ENCODE measurements at regions not wholly inside any gene's neighbourhood (a gene's known extent, or its start where the extent isn't known, plus 50 kb on each side); places are given as distances from the start of the nearest gene placed in this dataset.
"Not testable (repeated sequence)": the region's sequence is repeated elsewhere in the genome, so short reads cannot be mapped to it uniquely, and the experiment has no call there.

DNA sequence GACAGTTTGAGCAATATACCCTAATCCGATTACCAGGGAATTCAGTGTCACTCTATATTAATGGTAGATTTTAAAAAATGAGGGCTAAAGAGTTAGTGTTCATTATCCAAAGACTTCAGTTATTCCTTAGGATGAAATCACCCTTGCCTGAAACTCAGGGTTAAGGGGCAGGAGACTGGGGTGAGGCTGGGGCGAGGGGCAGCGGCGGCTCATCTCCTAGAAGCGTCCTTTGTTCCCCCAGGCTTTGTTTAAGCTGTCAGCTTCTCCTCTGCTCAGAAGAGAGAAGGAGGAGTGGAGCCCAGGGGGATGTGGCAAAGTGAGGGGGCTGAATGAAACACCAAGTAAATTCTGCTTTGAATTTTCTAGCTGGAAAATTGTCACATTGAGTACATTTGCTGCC, 117.7 kb upstream of the ELAC2 start:
- DNase-seq (ENCODE audit: low read depth): no peak

DNA sequence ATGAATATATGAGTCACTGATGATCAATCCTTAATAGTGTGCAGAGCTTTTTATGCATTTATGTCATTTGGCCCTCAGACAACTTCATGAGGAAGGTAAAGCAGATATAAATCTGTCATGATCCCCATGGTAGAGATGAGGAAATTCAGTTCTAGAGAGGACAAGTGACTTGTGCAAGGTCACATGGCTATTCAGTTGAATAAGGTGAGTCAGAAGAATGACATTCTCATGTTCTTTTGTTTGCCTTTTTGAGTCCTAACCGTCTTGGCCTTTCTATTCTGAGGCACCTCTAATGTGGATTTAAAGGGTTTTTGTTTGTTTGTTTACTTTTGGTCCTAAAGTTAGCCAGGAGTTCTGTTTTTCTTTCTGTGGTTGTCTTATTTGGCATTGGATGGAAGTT, 116.2 kb upstream of the ELAC2 start:
- DNase-seq (ENCODE audit: low read depth): no peak

- no peak for DNase-seq (ENCODE audit: low read depth)
Observed at GRCh38 chr17:13131225-13131624, 113.4 kb upstream of the ELAC2 start.

DNA sequence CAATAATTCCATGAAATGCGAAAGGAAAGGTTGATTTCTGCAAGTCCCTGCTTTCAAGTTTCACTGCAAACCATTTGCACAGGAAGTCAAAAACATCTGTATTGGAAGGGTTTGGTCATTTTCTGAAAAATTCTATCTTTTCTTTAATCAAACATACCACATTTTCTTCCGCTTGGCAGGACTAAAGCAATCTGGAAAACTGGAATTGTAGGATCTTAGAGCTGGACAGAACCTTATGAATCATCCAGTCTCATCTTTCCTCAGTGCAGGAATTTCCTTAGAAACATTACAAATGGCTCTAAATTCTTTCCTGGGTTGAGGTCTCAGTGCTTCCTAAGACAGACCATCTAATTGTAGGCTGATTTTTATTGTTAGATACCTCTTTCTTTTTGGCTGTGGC, 111.5 kb upstream of the ELAC2 start:
- no peak for DNase-seq (ENCODE audit: low read depth)

DNA sequence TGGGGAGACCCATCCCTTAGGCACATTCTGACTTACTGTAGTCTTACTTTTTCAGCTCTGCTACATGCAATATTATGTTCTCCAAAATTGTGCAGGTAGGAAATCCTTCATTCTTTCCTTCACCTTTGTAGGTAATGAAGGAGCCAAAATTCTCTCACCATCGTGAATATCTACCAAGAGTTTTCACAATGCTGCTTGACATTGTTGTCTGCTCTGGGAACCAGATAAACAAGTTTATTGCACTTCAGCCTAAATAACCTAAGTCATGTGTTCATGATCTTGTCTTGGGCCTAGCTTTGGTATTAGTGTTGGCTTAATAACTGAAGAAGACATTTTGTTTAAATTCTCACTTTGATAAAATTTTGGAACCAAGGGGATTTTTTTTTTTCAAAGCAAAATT, 110.8 kb upstream of the ELAC2 start:
- no peak for DNase-seq (ENCODE audit: low read depth)

- no peak for DNase-seq (ENCODE audit: low read depth)
Observed at GRCh38 chr17:13127921-13128602, 110.2 kb upstream of the ELAC2 start.

GRCh38 chr17:13120864-13121263, 103.0 kb upstream of the ELAC2 start:
- DNase-seq (ENCODE audit: low read depth): no peak

DNA sequence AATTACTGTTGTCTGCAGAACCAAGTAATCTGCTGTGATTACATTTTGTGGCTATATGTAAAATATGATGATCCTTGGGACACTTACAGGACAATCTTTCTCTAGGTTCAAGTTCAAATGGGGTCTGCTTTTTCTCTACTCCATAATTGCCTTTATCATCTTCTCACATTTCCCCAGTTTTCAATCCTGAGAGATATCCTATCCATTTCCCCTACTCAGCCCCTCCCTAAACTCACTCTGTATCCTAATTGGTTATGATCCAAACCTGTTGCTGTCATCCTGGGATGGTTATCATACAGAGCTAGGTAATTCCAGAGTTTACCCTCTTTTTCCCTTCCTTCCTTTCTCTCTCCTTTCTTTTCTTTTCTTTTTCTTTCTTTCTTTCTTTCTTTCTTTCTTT, 100.5 kb upstream of the ELAC2 start:
- DNase-seq (ENCODE audit: low read depth): no peak

GRCh38 chr17:13117616-13118015, 99.8 kb upstream of the ELAC2 start:
- no peak for DNase-seq (ENCODE audit: low read depth)

GRCh38 chr17:13114601-13115031, 96.8 kb upstream of the ELAC2 start:
- DNase-seq (ENCODE audit: low read depth): no peak

- DNase-seq (ENCODE audit: low read depth): no peak
Observed at GRCh38 chr17:13113821-13114525, 96.1 kb upstream of the ELAC2 start.

DNA sequence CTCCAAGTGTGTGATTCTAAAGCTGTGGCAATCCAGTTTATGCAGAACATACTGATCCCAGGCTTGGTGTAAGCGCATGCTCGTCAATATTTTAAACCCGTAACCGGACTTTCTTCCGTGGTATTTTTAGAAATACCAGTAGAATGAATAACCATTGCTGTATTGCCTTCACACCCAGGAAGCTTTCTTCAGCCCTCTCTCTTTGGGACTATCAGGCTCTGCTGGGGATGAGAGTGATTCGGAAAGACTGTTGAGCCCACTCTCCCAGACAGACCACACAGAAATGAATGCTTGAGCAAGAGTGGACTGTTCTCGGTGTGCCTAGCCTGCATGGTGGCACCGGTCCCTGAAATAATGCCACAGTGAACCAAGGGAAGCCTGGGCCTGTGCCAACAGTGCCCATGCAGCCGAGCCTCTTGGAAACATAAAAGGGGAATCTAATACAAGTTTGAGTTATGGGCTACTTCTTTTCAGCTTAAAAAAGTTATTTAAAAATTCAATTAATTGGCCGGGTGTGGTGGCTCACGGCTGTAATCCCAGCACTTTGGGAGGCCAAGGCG, 89.9 kb upstream of the ELAC2 start:
- DNase-seq (ENCODE audit: low read depth): no peak

DNA sequence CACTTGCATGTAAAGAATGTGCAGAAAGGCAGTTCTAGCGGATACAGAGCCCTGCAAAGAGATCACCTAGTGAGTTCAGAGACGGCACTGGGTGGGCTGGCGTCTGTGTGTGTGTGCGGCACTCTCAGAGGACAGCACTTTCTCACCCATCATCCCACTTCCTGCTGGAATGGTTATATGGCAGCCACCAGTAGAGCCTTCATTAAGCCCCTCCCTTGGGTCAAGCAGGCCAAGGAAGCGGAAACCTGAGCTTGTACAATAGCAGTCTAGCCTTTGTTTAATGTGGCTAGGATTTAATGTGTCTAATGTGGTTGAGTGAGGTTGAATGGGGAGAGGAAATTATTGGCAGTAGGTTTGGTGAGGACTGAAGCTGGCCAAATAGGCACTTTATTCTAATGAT, 88.3 kb upstream of the ELAC2 start:
- no peak for DNase-seq (ENCODE audit: low read depth)

GRCh38 chr17:13104576-13104975, 86.7 kb upstream of the ELAC2 start:
- no peak for DNase-seq (ENCODE audit: low read depth)

GRCh38 chr17:13102477-13102876, 84.7 kb upstream of the ELAC2 start:
- DNase-seq (ENCODE audit: low read depth): no peak

GRCh38 chr17:13099926-13100325, 82.1 kb upstream of the ELAC2 start:
- no peak for DNase-seq (ENCODE audit: low read depth)

- DNase-seq (ENCODE audit: low read depth): no peak
Observed at GRCh38 chr17:13099089-13099735, 81.4 kb upstream of the ELAC2 start.

DNA sequence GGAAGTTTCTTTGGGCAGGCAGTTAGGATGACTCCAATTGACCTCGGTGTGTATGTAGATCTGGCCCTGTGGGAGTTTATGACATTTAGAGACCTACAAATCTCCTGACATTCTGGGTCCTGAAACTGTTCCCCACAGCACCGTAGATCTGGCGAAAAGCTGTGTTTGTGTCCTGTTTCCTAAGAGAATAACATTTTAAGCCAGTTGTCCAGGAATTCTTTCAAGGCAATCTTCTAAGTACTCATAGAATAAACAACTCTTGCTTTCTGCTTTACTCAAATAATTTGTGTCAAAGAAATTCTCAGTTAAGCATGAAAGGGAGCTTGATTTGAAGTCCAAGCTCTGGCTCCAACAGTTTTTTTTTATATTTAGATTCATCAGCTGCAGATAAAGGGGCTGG, 78.5 kb upstream of the ELAC2 start:
- no peak for DNase-seq (ENCODE audit: low read depth)

DNA sequence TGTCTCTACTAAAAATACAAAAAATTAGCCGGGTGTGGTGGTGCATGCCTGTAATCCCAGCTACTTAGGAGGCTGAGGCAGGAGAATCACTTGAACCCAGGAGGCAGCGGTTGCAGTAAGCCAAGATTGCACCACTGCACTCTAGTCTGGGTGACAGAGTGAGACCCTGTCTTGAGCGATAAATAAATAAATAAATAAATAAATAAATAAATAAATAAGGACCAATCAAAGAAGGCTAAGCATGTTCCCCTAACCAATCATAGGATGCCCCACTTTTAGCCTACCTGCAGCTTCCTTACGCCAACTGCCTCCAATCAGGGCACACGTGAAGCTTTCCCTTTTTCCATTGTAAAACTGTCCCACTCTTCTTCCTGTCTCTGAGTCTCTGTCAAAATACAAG, 74.2 kb upstream of the ELAC2 start:
- not testable (repeated sequence) for DNase-seq (ENCODE audit: low read depth)

GRCh38 chr17:13088666-13089065, 70.8 kb upstream of the ELAC2 start:
- DNase-seq (ENCODE audit: low read depth): no peak

- no peak for DNase-seq (ENCODE audit: low read depth)
Observed at GRCh38 chr17:13087802-13088201, 70.0 kb upstream of the ELAC2 start.

DNA sequence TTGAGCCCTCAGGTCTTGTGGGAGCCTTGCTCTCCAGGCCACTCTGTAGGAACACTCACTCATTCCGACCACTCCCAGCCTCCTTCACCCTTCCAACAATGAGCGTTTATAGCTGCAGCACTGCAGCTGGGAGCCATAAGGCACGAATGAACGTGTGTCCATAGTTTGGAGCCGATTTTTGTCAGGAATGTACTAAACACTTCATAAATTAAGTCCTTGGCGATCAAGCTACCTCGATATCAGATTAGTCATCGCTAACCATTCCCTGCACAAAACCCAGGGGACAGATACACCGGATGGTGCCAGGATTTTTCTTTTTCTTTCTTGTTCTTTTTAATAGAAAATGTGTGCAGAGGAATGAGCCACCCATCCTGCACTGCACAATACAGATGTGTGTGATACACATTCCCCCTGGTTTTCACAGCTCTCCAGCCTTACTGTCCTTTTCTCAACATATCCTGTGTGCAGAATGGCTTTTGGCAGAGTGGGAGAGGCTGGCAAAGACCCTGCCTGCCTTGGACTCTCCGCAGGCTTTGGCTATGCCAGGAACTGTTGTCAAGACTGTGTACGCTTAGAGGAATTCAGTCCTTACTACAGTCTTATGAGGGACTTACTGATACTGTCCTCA, 68.4 kb upstream of the ELAC2 start:
- no peak for DNase-seq (ENCODE audit: low read depth)

GRCh38 chr17:13085578-13085977, 67.8 kb upstream of the ELAC2 start:
- DNase-seq (ENCODE audit: low read depth): no peak

All from activated gamma-delta T cell treated with anti-CD3 and anti-CD28 coated beads, Interleukin-2, amount 50 U/mL, for 16 hours (primary cell).